ENCODE measurements at regions not wholly inside any gene's neighbourhood (a gene's known extent, or its start where the extent isn't known, plus 50 kb on each side); places are given as distances from the start of the nearest gene placed in this dataset.

DNA sequence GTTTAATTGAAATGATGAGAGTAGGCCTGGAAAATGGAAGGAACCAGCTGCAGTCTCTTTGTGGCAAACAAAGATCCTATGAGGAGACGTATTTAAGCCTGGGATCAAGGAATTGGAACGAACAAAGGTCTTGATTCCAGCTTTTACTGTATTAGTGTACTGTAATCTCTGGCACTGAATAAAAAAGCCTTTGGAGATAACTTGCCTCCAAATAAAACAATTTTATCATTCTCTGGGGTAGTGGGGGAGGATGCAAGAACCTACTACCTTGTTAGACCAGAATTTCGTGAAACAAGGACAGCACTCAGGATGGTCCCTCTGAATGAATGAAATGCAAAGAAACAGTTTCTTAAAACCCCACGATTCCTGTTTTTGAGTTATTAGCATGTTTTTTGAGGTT, 134.2 kb downstream of the RWDD3 start:
- no peak for FAIRE-seq
- CTCF ChIA-PET (ENCODE audit: partially characterized antibody), result interaction anchor here (1.2 to 1.5 kb wide), 2 partner anchors 16 to 20 kb away, joined by 4 read pairs; no protein-coding TSS in a partner anchor
- H3K4me3 ChIP-seq (ENCODE audit: extremely low read depth in 1 of 4, insufficient read depth in 2 of 4, low read depth in 3 of 4, low read length in 4 of 4), result no peak overlapping the region
- peaks cover 0 to 3% (median 0%) of the 10 kb centered on the region in 4 experiments; a peak in 3 of 7 replicates for H3K4me1 ChIP-seq (replicated peaks in 1 of 4; ENCODE audit: control insufficient read depth in 3 of 4, insufficient read depth in 4 of 4, low read length in 3 of 4)
- no peak overlapping the region for H2BK5ac ChIP-seq (ENCODE audit: low read depth, low read length)
- H4K8ac ChIP-seq (ENCODE audit: extremely low read depth, insufficient read depth, low read length), result no peak overlapping the region
- no peaks in the 10 kb centered on the region for H3K27me3 ChIP-seq (replicated peaks in 1 of 4; ENCODE audit: control insufficient read depth in 3 of 4, extremely low read depth in 1 of 4, insufficient read depth in 3 of 4, low read length in 3 of 4)
- no peak overlapping the region for H3K27ac ChIP-seq (ENCODE audit: low read depth, low read length)
- no peak overlapping the region for H3K4me2 ChIP-seq (ENCODE audit: insufficient read depth in 1 of 2, low read depth in 2 of 2, low read length in 2 of 2)
- H2BK20ac ChIP-seq (ENCODE audit: low read length), result no peak overlapping the region
- H2BK12ac ChIP-seq (ENCODE audit: low read depth, low read length), result no peak overlapping the region
- H3K23ac ChIP-seq (ENCODE audit: insufficient read length), result no peak overlapping the region
- TF ChIP-seq SIRT6 (IDR thresholded peaks at IDR 0.05; ENCODE audit: low read length) (no peak), GABPA (IDR thresholded peaks at IDR 0.05; ENCODE audit: borderline replicate concordance, insufficient read depth, low read length) (no peak), CTBP2 (IDR thresholded peaks at IDR 0.05; ENCODE audit: borderline replicate concordance, insufficient read depth, insufficient read length, low read length) (no peak)
- no peaks in the 10 kb centered on the region for H3K36me3 ChIP-seq (ENCODE audit: control insufficient read depth in 2 of 4, insufficient read depth in 4 of 4, low read length in 3 of 4)
- H3K79me2 ChIP-seq (ENCODE audit: control insufficient read depth in 1 of 2, insufficient read depth in 2 of 2, low read length in 2 of 2), result no peaks in the 10 kb centered on the region
- 89% methylated on average over 4 of the region's 4 CpGs; no CpG with 5 or more reads in 1 of the 2 experiments for WGBS, 2 experiments (ENCODE audit: extremely low coverage in 1 of 2, insufficient coverage in 1 of 2, insufficient read length in 1 of 2, insufficient replicate concordance in 2 of 2, low coverage in 1 of 2, low lambda C conversion rate in 2 of 2, missing lambda C conversion rate in 1 of 2)
- no peak overlapping the region for H2AK5ac ChIP-seq (ENCODE audit: low read depth, low read length)
- 0 out of 4 replicates have a peak, but pooled peaks cover 0 to 2% of the 10 kb centered on the region in 2 experiments for H3K9me3 ChIP-seq (ENCODE audit: insufficient read depth in 2 of 2, low read depth in 1 of 2, low read length in 1 of 2)
- no peaks in the 10 kb centered on the region for H4K20me1 ChIP-seq (replicated peaks in 1 of 2; ENCODE audit: control insufficient read depth in 1 of 2, insufficient read depth in 2 of 2, low read length in 2 of 2)
- no peak overlapping the region for H3K56ac ChIP-seq (replicated peaks; ENCODE audit: insufficient read length, low read depth, low read length)
- no peak overlapping the region for H2BK15ac ChIP-seq (ENCODE audit: low read length)
- POLR2A ChIA-PET (ENCODE audit: partially characterized antibody), result no interaction called here
- no peak overlapping the region for H2BK120ac ChIP-seq (replicated peaks; ENCODE audit: low read depth, low read length)
- H3K79me1 ChIP-seq (ENCODE audit: low read depth, low read length), result no peaks in the 10 kb centered on the region
- no peak overlapping the region for H3K9ac ChIP-seq (replicated peaks in 1 of 4; ENCODE audit: extremely low read depth in 1 of 4, low read depth in 3 of 4, low read length in 3 of 4)
- H3K14ac ChIP-seq (ENCODE audit: insufficient read length), result no peak overlapping the region
- no peak overlapping the region for H4K5ac ChIP-seq (ENCODE audit: insufficient read length, low read depth, low read length)
- no peak overlapping the region for H3K18ac ChIP-seq (ENCODE audit: extremely low read depth, low read length)
- H2AFZ ChIP-seq (ENCODE audit: low read length), result 0 out of 2 replicates have a peak overlapping the region, but pooled peaks have one; percentile 77
- H4K91ac ChIP-seq (replicated peaks; ENCODE audit: insufficient read length, low read length), result no peak overlapping the region
- no peak overlapping the region for H3K4ac ChIP-seq (replicated peaks; ENCODE audit: insufficient read length, low read depth, low read length)
- no peak for DNase-seq (ENCODE audit: low read depth in 1 of 2, low spot score in 2 of 2)
- H3K23me2 ChIP-seq (ENCODE audit: low read depth, low read length), result no peaks in the 10 kb centered on the region

All from H1 (cell line).